ENCODE measurements at regions not wholly inside any gene's neighbourhood (a gene's known extent, or its start where the extent isn't known, plus 50 kb on each side); places are given as distances from the start of the nearest gene placed in this dataset.
"Not testable (repeated sequence)": the region's sequence is repeated elsewhere in the genome, so short reads cannot be mapped to it uniquely, and the experiment has no call there.

DNA sequence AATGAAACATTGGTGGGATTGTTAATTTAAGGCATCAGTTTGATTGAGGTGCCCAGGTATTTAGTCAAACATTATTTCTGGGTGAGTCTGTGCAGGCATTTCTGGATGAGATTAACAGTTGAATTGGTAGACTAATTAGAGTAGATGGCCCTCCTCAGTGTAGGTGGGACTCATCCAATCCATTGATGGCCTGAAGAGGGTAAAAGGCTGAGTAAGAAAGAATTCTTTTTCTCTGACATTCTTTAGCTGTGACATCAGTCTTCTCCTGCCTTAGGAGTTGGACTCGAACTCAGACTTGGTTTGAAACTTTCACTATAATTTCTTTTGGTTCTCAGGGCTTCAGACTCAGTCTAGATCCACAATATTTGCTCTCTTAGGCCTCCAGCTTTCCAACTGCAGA lies 59.6 kb upstream of the ADAMTS5 start:
- H3K79me2 ChIP-seq (ENCODE audit: low read length), result no peaks in the 10 kb centered on the region
- H3K9me3 ChIP-seq (ENCODE audit: low read length), result peaks cover 33% of the 10 kb centered on the region
- H3K4me1 ChIP-seq (ENCODE audit: low read length), result no peaks in the 10 kb centered on the region
- no peak for DNase-seq
- no peaks in the 10 kb centered on the region for H4K20me1 ChIP-seq (ENCODE audit: insufficient read depth, low read depth, low read length)
- no peak overlapping the region for H3K4me3 ChIP-seq (ENCODE audit: low read length)
- no peaks in the 10 kb centered on the region for H3K9me2 ChIP-seq (replicated peaks; ENCODE audit: insufficient read depth, low read length)
- no peak overlapping the region for H3K27ac ChIP-seq (ENCODE audit: low read length)
- H3K4me2 ChIP-seq (ENCODE audit: low read depth, low read length, poor library complexity, severe bottlenecking), result no peak overlapping the region
- no peak overlapping the region for H3K9ac ChIP-seq (ENCODE audit: low read length)
- no peaks in the 10 kb centered on the region for H3K36me3 ChIP-seq (ENCODE audit: insufficient read depth, low read length)
- H3K27me3 ChIP-seq (ENCODE audit: low read length), result no peaks in the 10 kb centered on the region
- H2AFZ ChIP-seq (ENCODE audit: low read length), result no peak overlapping the region

DNA sequence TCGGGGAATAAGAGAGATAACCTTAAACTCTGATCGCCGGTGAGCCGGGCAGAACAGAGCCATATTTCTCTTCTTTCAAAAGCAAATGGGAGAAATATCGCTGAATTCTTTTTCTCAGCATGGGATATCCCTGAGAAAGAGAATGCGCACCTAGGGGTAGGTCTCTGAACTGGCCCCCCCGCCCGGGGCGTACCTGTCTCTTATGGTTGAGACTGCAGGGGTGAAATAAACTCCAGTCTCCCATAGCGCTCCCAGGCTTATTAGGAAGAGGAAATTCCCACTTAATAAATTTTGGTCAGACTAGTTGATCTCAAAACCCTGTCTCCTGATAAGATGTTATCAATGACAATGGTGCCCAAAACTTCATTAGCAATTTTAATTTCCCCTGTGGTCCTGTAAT lies 58.8 kb upstream of the ADAMTS5 start:
- H2AFZ ChIP-seq (ENCODE audit: low read length); H3K4me3 ChIP-seq (ENCODE audit: low read length); H3K9ac ChIP-seq (ENCODE audit: low read length); H3K4me1 ChIP-seq (ENCODE audit: low read length); H3K4me2 ChIP-seq (ENCODE audit: low read depth, low read length, poor library complexity, severe bottlenecking); H3K36me3 ChIP-seq (ENCODE audit: insufficient read depth, low read length); H3K27ac ChIP-seq (ENCODE audit: low read length); H3K27me3 ChIP-seq (ENCODE audit: low read length); H3K9me2 ChIP-seq (replicated peaks; ENCODE audit: insufficient read depth, low read length); DNase-seq; H3K79me2 ChIP-seq (ENCODE audit: low read length); H4K20me1 ChIP-seq (ENCODE audit: insufficient read depth, low read depth, low read length): not testable (repeated sequence)
- peaks cover 27% of the 10 kb centered on the region for H3K9me3 ChIP-seq (ENCODE audit: low read length)

DNA sequence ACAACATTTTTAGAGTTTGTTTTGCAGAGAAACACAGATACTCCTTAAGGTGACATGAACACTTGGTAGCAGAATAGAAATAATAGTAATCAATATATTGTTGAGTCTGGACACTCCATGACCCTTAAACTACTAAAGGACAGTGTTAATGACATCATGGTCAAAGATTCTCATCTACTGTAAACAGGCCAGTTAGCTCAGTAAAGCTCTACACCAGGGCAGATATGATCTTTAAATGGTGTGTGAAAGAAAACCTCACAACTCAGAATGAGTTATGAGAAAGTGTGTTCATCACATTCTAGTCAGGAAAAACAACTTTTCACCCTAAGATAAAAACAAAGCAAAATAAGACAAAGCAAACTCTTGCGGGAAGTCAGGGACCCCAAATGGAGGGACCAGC lies 58.1 kb upstream of the ADAMTS5 start:
- peaks cover 27% of the 10 kb centered on the region for H3K9me3 ChIP-seq (ENCODE audit: low read length)
- no peak overlapping the region for H3K4me2 ChIP-seq (ENCODE audit: low read depth, low read length, poor library complexity, severe bottlenecking)
- H3K27ac ChIP-seq (ENCODE audit: low read length), result no peak overlapping the region
- H3K9me2 ChIP-seq (replicated peaks; ENCODE audit: insufficient read depth, low read length), result no peaks in the 10 kb centered on the region
- no peaks in the 10 kb centered on the region for H3K27me3 ChIP-seq (ENCODE audit: low read length)
- no peaks in the 10 kb centered on the region for H3K4me1 ChIP-seq (ENCODE audit: low read length)
- DNase-seq, result no peak
- H2AFZ ChIP-seq (ENCODE audit: low read length), result no peak overlapping the region
- H3K9ac ChIP-seq (ENCODE audit: low read length), result no peak overlapping the region
- H3K36me3 ChIP-seq (ENCODE audit: insufficient read depth, low read length), result no peaks in the 10 kb centered on the region
- no peak overlapping the region for H3K4me3 ChIP-seq (ENCODE audit: low read length)
- no peaks in the 10 kb centered on the region for H3K79me2 ChIP-seq (ENCODE audit: low read length)
- no peaks in the 10 kb centered on the region for H4K20me1 ChIP-seq (ENCODE audit: insufficient read depth, low read depth, low read length)

DNA sequence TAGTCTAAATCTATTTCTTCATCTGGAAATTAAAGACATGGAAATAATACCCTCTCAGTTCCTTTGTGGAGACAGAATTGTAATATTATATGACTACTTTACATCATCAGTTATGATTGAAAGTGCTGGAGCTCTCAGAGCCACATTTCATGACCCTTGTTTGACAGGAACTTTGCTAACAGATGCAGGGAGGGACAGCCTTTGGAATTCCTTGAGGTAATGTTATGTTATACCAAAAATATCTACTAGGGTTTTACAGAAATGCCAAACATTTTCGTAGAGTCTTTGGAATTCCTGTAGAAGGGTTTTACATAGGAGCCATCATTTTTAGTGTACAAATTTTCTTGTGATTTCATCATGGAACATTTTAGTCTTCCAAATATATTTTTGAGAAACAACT lies 57.4 kb upstream of the ADAMTS5 start:
- Histone ChIP-seq H3K27ac (ENCODE audit: low read length) (no peak overlapping the region), H3K27me3 (ENCODE audit: low read length) (no peaks in the 10 kb centered on the region), H3K36me3 (ENCODE audit: insufficient read depth, low read length) (no peaks in the 10 kb centered on the region), H3K4me1 (ENCODE audit: low read length) (no peaks in the 10 kb centered on the region), H3K9me3 (ENCODE audit: low read length) (peaks cover 29% of the 10 kb centered on the region), H2AFZ (ENCODE audit: low read length) (no peak overlapping the region), H3K79me2 (ENCODE audit: low read length) (no peaks in the 10 kb centered on the region), H3K9ac (ENCODE audit: low read length) (no peak overlapping the region), H4K20me1 (ENCODE audit: insufficient read depth, low read depth, low read length) (no peaks in the 10 kb centered on the region), H3K4me3 (ENCODE audit: low read length) (no peak overlapping the region), H3K9me2 (replicated peaks; ENCODE audit: insufficient read depth, low read length) (no peaks in the 10 kb centered on the region), H3K4me2 (ENCODE audit: low read depth, low read length, poor library complexity, severe bottlenecking) (no peak overlapping the region)
- DNase-seq, result no peak

DNA sequence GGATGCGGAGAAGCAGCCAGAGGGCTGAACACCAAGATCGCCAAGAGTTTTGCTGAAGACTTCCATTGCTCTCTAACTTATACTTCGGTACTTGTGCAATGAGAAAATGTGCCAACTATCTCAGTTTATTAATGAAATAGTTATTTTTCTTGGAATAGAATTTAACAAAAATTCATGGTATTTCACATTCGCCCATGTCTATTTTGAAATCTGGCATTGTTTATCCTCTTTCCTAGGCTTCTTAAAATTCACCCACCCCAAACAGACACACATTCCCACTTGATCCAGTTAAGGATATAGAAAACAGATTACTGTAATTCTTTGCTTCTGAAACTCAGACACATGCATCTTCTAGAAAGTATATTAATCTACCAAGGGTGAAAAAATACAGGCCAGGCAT lies 56.3 kb upstream of the ADAMTS5 start:
- no peaks in the 10 kb centered on the region for H3K9me2 ChIP-seq (replicated peaks; ENCODE audit: insufficient read depth, low read length)
- no peaks in the 10 kb centered on the region for H3K4me1 ChIP-seq (ENCODE audit: low read length)
- no peak overlapping the region for H3K27ac ChIP-seq (ENCODE audit: low read length)

DNA sequence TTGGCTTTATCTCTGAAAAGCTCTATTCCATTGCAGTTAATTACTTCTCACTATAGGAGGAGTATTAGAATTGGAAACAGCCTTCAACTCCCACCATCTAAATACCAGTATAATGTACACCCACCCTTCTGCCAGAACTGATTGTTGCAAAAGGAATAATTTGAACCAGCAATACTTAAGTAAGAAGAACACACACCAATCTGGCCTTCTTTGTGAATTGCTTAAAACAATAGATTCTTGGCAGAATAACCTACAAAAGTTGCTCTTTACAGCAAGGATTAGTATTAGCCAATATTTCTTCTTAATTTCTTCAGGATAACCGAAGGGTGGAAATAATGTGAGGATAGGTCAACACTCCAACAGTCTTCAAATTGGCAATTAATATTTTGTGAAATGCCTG lies 54.9 kb upstream of the ADAMTS5 start:
- peaks cover 29% of the 10 kb centered on the region for H3K9me3 ChIP-seq (ENCODE audit: low read length)
- no peaks in the 10 kb centered on the region for H3K79me2 ChIP-seq (ENCODE audit: low read length)
- no peak overlapping the region for H3K4me3 ChIP-seq (ENCODE audit: low read length)
- H3K4me2 ChIP-seq (ENCODE audit: low read depth, low read length, poor library complexity, severe bottlenecking), result no peak overlapping the region
- H2AFZ ChIP-seq (ENCODE audit: low read length), result no peak overlapping the region
- no peak for DNase-seq
- no peaks in the 10 kb centered on the region; the same call in 1 of the 2 replicates for H3K36me3 ChIP-seq (ENCODE audit: insufficient read depth, low read length)
- H3K9ac ChIP-seq (ENCODE audit: low read length), result no peak overlapping the region
- H3K4me1 ChIP-seq (ENCODE audit: low read length), result no peaks in the 10 kb centered on the region
- H3K9me2 ChIP-seq (replicated peaks; ENCODE audit: insufficient read depth, low read length), result no peaks in the 10 kb centered on the region
- H4K20me1 ChIP-seq (ENCODE audit: insufficient read depth, low read depth, low read length), result no peaks in the 10 kb centered on the region
- no peak overlapping the region for H3K27ac ChIP-seq (ENCODE audit: low read length)
- H3K27me3 ChIP-seq (ENCODE audit: low read length), result no peaks in the 10 kb centered on the region

More for the DNA sequence above, 56.3 kb upstream of the ADAMTS5 start:
- H3K27me3 ChIP-seq (ENCODE audit: low read length), result no peaks in the 10 kb centered on the region
- no peaks in the 10 kb centered on the region for H3K36me3 ChIP-seq (ENCODE audit: insufficient read depth, low read length)
- H3K79me2 ChIP-seq (ENCODE audit: low read length), result no peaks in the 10 kb centered on the region
- no peak overlapping the region for H3K4me3 ChIP-seq (ENCODE audit: low read length)
- no peak for DNase-seq
- H4K20me1 ChIP-seq (ENCODE audit: insufficient read depth, low read depth, low read length), result no peaks in the 10 kb centered on the region
- no peak overlapping the region for H2AFZ ChIP-seq (ENCODE audit: low read length)
- H3K4me2 ChIP-seq (ENCODE audit: low read depth, low read length, poor library complexity, severe bottlenecking), result no peak overlapping the region
- peaks cover 34% of the 10 kb centered on the region for H3K9me3 ChIP-seq (ENCODE audit: low read length)
- H3K9ac ChIP-seq (ENCODE audit: low read length), result no peak overlapping the region

DNA sequence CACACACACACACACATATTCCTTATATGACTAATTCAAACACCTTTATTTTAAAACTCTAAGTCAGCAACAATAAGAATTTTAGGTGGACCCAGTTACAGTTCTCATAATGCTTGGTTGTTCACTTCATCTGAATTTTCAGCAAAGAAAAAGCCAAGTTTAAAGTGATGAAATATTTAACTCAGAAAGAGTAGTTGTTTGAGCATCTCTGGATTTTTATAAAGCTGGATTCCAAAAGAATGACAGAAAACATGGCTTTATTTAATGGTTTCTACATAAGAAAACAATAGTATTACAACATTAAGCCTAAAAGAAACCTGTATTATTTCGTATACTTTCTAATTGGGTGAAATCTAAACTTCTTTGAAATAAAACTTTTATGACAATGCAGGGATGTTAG lies 54.2 kb upstream of the ADAMTS5 start:
- H3K79me2 ChIP-seq (ENCODE audit: low read length), result no peaks in the 10 kb centered on the region
- no peak overlapping the region for H2AFZ ChIP-seq (ENCODE audit: low read length)
- no peak overlapping the region for H3K9ac ChIP-seq (ENCODE audit: low read length)
- H3K9me3 ChIP-seq (ENCODE audit: low read length), result peaks cover 24% of the 10 kb centered on the region
- H4K20me1 ChIP-seq (ENCODE audit: insufficient read depth, low read depth, low read length), result no peaks in the 10 kb centered on the region
- H3K4me2 ChIP-seq (ENCODE audit: low read depth, low read length, poor library complexity, severe bottlenecking), result no peak overlapping the region
- no peaks in the 10 kb centered on the region for H3K27me3 ChIP-seq (ENCODE audit: low read length)
- H3K9me2 ChIP-seq (replicated peaks; ENCODE audit: insufficient read depth, low read length), result no peaks in the 10 kb centered on the region
- no peaks in the 10 kb centered on the region for H3K4me1 ChIP-seq (ENCODE audit: low read length)
- DNase-seq, result no peak
- H3K4me3 ChIP-seq (ENCODE audit: low read length), result no peak overlapping the region
- no peak overlapping the region for H3K27ac ChIP-seq (ENCODE audit: low read length)
- no peaks in the 10 kb centered on the region; the same call in 1 of the 2 replicates for H3K36me3 ChIP-seq (ENCODE audit: insufficient read depth, low read length)

DNA sequence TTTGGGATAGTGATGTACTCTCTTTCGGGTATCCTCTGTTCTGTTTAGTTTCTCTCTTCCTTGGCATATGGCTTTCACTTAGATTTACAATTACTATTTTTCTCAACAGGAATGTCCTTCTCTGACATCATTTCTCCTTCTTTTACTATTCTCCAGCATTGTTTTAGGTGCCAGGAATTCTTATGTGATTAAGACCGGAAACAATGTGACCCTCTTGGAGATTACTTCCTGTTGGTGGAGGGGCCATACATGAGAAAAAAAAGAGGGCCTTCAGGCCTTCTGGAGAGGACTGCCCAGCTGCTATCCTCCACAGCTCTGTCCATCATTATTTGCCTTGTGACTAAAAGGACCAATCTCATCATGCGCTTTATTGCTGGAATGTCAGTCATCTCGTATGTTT lies 50.4 kb upstream of the ADAMTS5 start:
- Histone ChIP-seq H3K79me2 (ENCODE audit: low read length) (no peaks in the 10 kb centered on the region), H3K36me3 (ENCODE audit: insufficient read depth, low read length) (no peaks in the 10 kb centered on the region; the same call in 1 of the 2 replicates), H3K27me3 (ENCODE audit: low read length) (no peaks in the 10 kb centered on the region), H3K9me3 (ENCODE audit: low read length) (peaks cover 27% of the 10 kb centered on the region), H3K27ac (ENCODE audit: low read length) (no peak overlapping the region), H3K4me3 (ENCODE audit: low read length) (no peak overlapping the region), H4K20me1 (ENCODE audit: insufficient read depth, low read depth, low read length) (no peaks in the 10 kb centered on the region), H3K4me1 (ENCODE audit: low read length) (no peaks in the 10 kb centered on the region), H3K9ac (ENCODE audit: low read length) (no peak overlapping the region), H3K4me2 (ENCODE audit: low read depth, low read length, poor library complexity, severe bottlenecking) (no peak overlapping the region), H2AFZ (ENCODE audit: low read length) (no peak overlapping the region), H3K9me2 (replicated peaks; ENCODE audit: insufficient read depth, low read length) (no peaks in the 10 kb centered on the region)
- no peak for DNase-seq
